ENCODE measurements at regions not wholly inside any gene's neighbourhood (a gene's known extent, or its start where the extent isn't known, plus 50 kb on each side); places are given as distances from the start of the nearest gene placed in this dataset.

DNA sequence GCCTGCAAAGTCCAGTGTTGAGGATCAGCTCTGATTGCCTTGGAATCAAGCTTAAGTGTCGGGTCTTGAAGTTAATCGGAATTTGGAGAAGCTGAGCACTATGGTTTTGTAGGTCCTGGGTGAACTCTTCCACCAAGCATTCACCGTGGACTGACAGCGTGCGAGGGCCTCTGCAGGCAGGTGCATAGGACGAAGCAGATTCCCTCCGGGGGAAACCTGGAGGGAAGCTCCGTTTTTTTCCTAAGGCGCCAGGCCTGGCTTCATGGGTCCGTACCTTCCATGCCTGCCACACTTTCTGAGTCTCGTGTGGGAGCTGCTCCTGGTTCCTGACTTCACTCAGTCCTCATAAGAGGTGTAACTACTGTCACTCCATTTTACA is 170.1 kb downstream of the CRYBB2 start:
- Histone ChIP-seq H2AFZ (ENCODE audit: low read length) (no peak overlapping the region), H2BK20ac (ENCODE audit: low read length) (no peak overlapping the region), H2BK15ac (ENCODE audit: low read length) (no peak overlapping the region), H3K23me2 (ENCODE audit: low read depth, low read length) (peaks cover 2% of the 10 kb centered on the region; the same call in 1 of the 2 replicates), H4K5ac (ENCODE audit: insufficient read length, low read depth, low read length) (no peak overlapping the region), H3K4me1 (replicated peaks in 1 of 4; ENCODE audit: control insufficient read depth in 3 of 4, insufficient read depth in 4 of 4, low read length in 3 of 4) (peaks cover 11 to 42% (median 27%) of the 10 kb centered on the region in 4 experiments), H3K79me1 (ENCODE audit: low read depth, low read length) (peaks cover 22% of the 10 kb centered on the region), H3K9me3 (ENCODE audit: insufficient read depth in 2 of 2, low read depth in 1 of 2, low read length in 1 of 2) (no peaks in the 10 kb centered on the region), H2BK120ac (replicated peaks; ENCODE audit: low read depth, low read length) (no peak overlapping the region), H3K4me2 (ENCODE audit: insufficient read depth in 1 of 2, low read depth in 2 of 2, low read length in 2 of 2) (no peak overlapping the region), H3K27me3 (replicated peaks in 1 of 4; ENCODE audit: control insufficient read depth in 3 of 4, extremely low read depth in 1 of 4, insufficient read depth in 3 of 4, low read length in 3 of 4) (no peaks in the 10 kb centered on the region), H4K20me1 (replicated peaks in 1 of 2; ENCODE audit: control insufficient read depth in 1 of 2, insufficient read depth in 2 of 2, low read length in 2 of 2) (peaks cover 7 to 23% of the 10 kb centered on the region in 2 experiments), H3K18ac (ENCODE audit: extremely low read depth, low read length) (no peak overlapping the region), H3K23ac (ENCODE audit: insufficient read length) (no peak overlapping the region), H3K4me3 (ENCODE audit: extremely low read depth in 1 of 4, insufficient read depth in 2 of 4, low read depth in 3 of 4, low read length in 4 of 4) (no peak overlapping the region), H2BK5ac (ENCODE audit: low read depth, low read length) (no peak overlapping the region), H2AK5ac (ENCODE audit: low read depth, low read length) (0 out of 2 replicates have a peak overlapping the region, but pooled peaks have one; percentile 14), H3K79me2 (ENCODE audit: control insufficient read depth in 1 of 2, insufficient read depth in 2 of 2, low read length in 2 of 2) (peaks cover 0 to 76% of the 10 kb centered on the region in 2 experiments; a peak in 2 of 4 replicates), H4K8ac (ENCODE audit: extremely low read depth, insufficient read depth, low read length) (no peak overlapping the region), H4K91ac (replicated peaks; ENCODE audit: insufficient read length, low read length) (no peak overlapping the region), H2BK12ac (ENCODE audit: low read depth, low read length) (no peak overlapping the region), H3K36me3 (ENCODE audit: control insufficient read depth in 2 of 4, insufficient read depth in 4 of 4, low read length in 3 of 4) (no peaks in the 10 kb centered on the region), H3K9ac (replicated peaks in 1 of 4; ENCODE audit: extremely low read depth in 1 of 4, low read depth in 3 of 4, low read length in 3 of 4) (no peak overlapping the region; a peak in 1 of 7 replicates), H3K14ac (ENCODE audit: insufficient read length) (no peak overlapping the region), H3K27ac (ENCODE audit: low read depth, low read length) (no peak overlapping the region), H3K56ac (replicated peaks; ENCODE audit: insufficient read length, low read depth, low read length) (no peak overlapping the region), H3K4ac (replicated peaks; ENCODE audit: insufficient read length, low read depth, low read length) (no peak overlapping the region)
- peak in 1 of 2 experiments; percentile 41 for DNase-seq (ENCODE audit: low read depth in 1 of 2, low spot score in 2 of 2)
- CTCF ChIA-PET (ENCODE audit: partially characterized antibody), result interaction anchor here (0.6 to 1.7 kb wide), 8 partner anchors 9 to 254 kb away, joined by 3 to 10 read pairs (median 4); no protein-coding TSS in a partner anchor
- TF ChIP-seq SIN3A (conservative IDR thresholded peaks at IDR 0.05 in 1 of 2, IDR thresholded peaks at IDR 0.05 in 1 of 2; ENCODE audit: low read depth in 1 of 2, low read length in 2 of 2) (no peak), RXRA (IDR thresholded peaks at IDR 0.05; ENCODE audit: insufficient read depth, low read depth, low read length) (no peak), CHD2 (IDR thresholded peaks at IDR 0.05; ENCODE audit: low read length) (no peak), CEBPB (IDR thresholded peaks at IDR 0.05; ENCODE audit: low read depth, low read length) (no peak), CTBP2 (IDR thresholded peaks at IDR 0.05; ENCODE audit: borderline replicate concordance, insufficient read depth, insufficient read length, low read length) (no peak), POLR2AphosphoS5 (IDR thresholded peaks at IDR 0.05; ENCODE audit: low read depth, low read length) (no peak)
- TF ChIP-seq, protein P1, sequence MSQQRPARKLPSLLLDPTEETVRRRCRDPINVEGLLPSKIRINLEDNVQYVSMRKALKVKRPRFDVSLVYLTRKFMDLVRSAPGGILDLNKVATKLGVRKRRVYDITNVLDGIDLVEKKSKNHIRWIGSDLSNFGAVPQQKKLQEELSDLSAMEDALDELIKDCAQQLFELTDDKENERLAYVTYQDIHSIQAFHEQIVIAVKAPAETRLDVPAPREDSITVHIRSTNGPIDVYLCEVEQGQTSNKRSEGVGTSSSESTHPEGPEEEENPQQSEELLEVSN (IDR thresholded peaks at IDR 0.05), result peak; percentile 57; the same call in 1 of the 2 replicates
- TF ChIP-seq, protein P2, sequence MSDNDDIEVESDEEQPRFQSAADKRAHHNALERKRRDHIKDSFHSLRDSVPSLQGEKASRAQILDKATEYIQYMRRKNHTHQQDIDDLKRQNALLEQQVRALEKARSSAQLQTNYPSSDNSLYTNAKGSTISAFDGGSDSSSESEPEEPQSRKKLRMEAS (IDR thresholded peaks at IDR 0.05), result peak; percentile 19; the same call in 1 of the 2 replicates
- POLR2A ChIA-PET (ENCODE audit: partially characterized antibody), result interaction anchor here (1.3 kb wide), 1 partner anchor 10 kb away, joined by 3 read pairs; no protein-coding TSS in a partner anchor
- WGBS, 2 experiments (ENCODE audit: extremely low coverage in 1 of 2, insufficient coverage in 1 of 2, insufficient read length in 1 of 2, insufficient replicate concordance in 2 of 2, low coverage in 1 of 2, low lambda C conversion rate in 2 of 2, missing lambda C conversion rate in 1 of 2), result 89% methylated on average over 11 of the region's 11 CpGs; no CpG with 5 or more reads in 1 of the 2 experiments
- no peak for FAIRE-seq

Data from H1 (cell line).